GM21528 (cell line): ENCODE measurements at regions not wholly inside any gene's neighbourhood (a gene's known extent, or its start where the extent isn't known, plus 50 kb on each side); places are given as distances from the start of the nearest gene placed in this dataset.
"Not testable (repeated sequence)": the region's sequence is repeated elsewhere in the genome, so short reads cannot be mapped to it uniquely, and the experiment has no call there.

Experiments
- ATAC-seq: cut with Tn5 transposase; IDR thresholded peaks from one replicate; pipeline ENCODE4 v1.9.1; 2021; ENCODE audit warnings: mild to moderate bottlenecking, moderate library complexity; ENCODE audit not compliant: unreplicated experiment, low FRiP score

GRCh38 chr6:132109752-132110151 is 158.6 kb upstream of the CCN2 start:
- ATAC-seq = not testable (repeated sequence)

GRCh38 chr6:132107896-132108295 is 156.7 kb upstream of the CCN2 start:
- ATAC-seq = no peak

GRCh38 chr6:132101535-132101934 is 150.4 kb upstream of the CCN2 start:
- no peak for ATAC-seq

- ATAC-seq = no peak
Measured at GRCh38 chr6:132100388-132100990, 149.3 kb upstream of the CCN2 start.

- no peak for ATAC-seq
Measured at GRCh38 chr6:132096996-132097395, 145.8 kb upstream of the CCN2 start.

- no peak for ATAC-seq
Measured at GRCh38 chr6:132096245-132096644, 145.1 kb upstream of the CCN2 start.

- no peak for ATAC-seq
Measured at GRCh38 chr6:132089173-132089572, 138.0 kb upstream of the CCN2 start.

- ATAC-seq = no peak
Measured at GRCh38 chr6:132088150-132088549, 137.0 kb upstream of the CCN2 start.

GRCh38 chr6:132087391-132087790 is 136.2 kb upstream of the CCN2 start:
- ATAC-seq = no peak

- ATAC-seq = peak; percentile 21
Measured at GRCh38 chr6:132085731-132086130, 134.6 kb upstream of the CCN2 start.

- peak; percentile 93 for ATAC-seq
Measured at GRCh38 chr6:132084811-132085509, 133.8 kb upstream of the CCN2 start.

- no peak for ATAC-seq
Measured at GRCh38 chr6:132082421-132082820, 131.2 kb upstream of the CCN2 start.

- no peak for ATAC-seq
Measured at GRCh38 chr6:132081338-132081737, 130.2 kb upstream of the CCN2 start.

GRCh38 chr6:132079286-132079685 is 128.1 kb upstream of the CCN2 start:
- no peak for ATAC-seq

- ATAC-seq = no peak
Measured at GRCh38 chr6:132076452-132076851, 125.3 kb upstream of the CCN2 start.

GRCh38 chr6:132072831-132073230 is 121.7 kb upstream of the CCN2 start:
- ATAC-seq = no peak

GRCh38 chr6:132072271-132072670 is 121.1 kb upstream of the CCN2 start:
- ATAC-seq = no peak

GRCh38 chr6:132070356-132070755 is 119.2 kb upstream of the CCN2 start:
- ATAC-seq = no peak

GRCh38 chr6:132068766-132069165 is 117.6 kb upstream of the CCN2 start:
- ATAC-seq = no peak

GRCh38 chr6:132067286-132067685 is 116.1 kb upstream of the CCN2 start:
- no peak for ATAC-seq

GRCh38 chr6:132065556-132065955 is 114.4 kb upstream of the CCN2 start:
- ATAC-seq = no peak

GRCh38 chr6:132063738-132064137 is 112.6 kb upstream of the CCN2 start:
- ATAC-seq = no peak
